Heart right ventricle (tissue), 16 donors: ENCODE measurements at regions not wholly inside any gene's neighbourhood (a gene's known extent, or its start where the extent isn't known, plus 50 kb on each side); places are given as distances from the start of the nearest gene placed in this dataset.
"Not testable (repeated sequence)": the region's sequence is repeated elsewhere in the genome, so short reads cannot be mapped to it uniquely, and the experiment has no call there.

Source experiments
- ATAC-seq, 8 donors: fragments of 200-7000 bp; cut with Tn5 transposase; one replicate each; pipeline ENCODE4 v1.9.1; 2020; ENCODE audit warnings: mild to moderate bottlenecking in 8 of 8, moderate library complexity in 8 of 8, moderate number of reproducible peaks in 1 of 8
- DNase-seq, 2 donors: peaks; one replicate each; pipeline ENCODE4 v3.0.0-alpha.2; 2020
- H3K27ac ChIP-seq, 10 donors: fragments of 200-600 bp; sonication (generic) in 2 of 10; one replicate each; pipeline versions ENCODE4 v1.5.0 to v1.8.0; 2020 to 2022; ENCODE audit warnings: mild to moderate bottlenecking in 3 of 10
- H3K27me3 ChIP-seq, 7 donors: fragments of 200-600 bp; one replicate each; pipeline ENCODE4 v1.8.0; 2021 to 2022; ENCODE audit warnings: mild to moderate bottlenecking in 2 of 7
- H3K36me3 ChIP-seq, 9 donors: fragments of 200-600 bp; sonication (generic) in 1 of 9; one replicate each; pipeline versions ENCODE4 v1.5.0 to v1.8.0; 2020 to 2022; ENCODE audit warnings: mild to moderate bottlenecking in 2 of 9
- H3K4me1 ChIP-seq, 9 donors: fragments of 200-600 bp; sonication (generic) in 1 of 9; one replicate each; pipeline versions ENCODE4 v1.5.0 to v1.8.0; 2020 to 2022; ENCODE audit warnings: mild to moderate bottlenecking in 4 of 9
- H3K4me3 ChIP-seq, 10 donors: fragments of 200-600 bp; sonication (generic) in 2 of 10; one replicate each; pipeline versions ENCODE4 v1.5.0 to v1.8.0; 2020 to 2022; ENCODE audit warnings: mild to moderate bottlenecking in 7 of 10, moderate library complexity in 2 of 10
- H3K9me3 ChIP-seq, 11 donors: fragments of 200-600 bp in 10 of 11; sonication (generic) in 2 of 11; one replicate each; pipeline versions ENCODE4 v1.5.0 to v1.8.0; 2013 to 2022; ENCODE audit warnings: mild to moderate bottlenecking in 2 of 11, control low read depth in 1 of 11, moderate library complexity in 1 of 11
- CTCF ChIP-seq, 9 donors: fragments of 200-600 bp; sonication (generic) in 2 of 9; IDR thresholded peaks; one replicate each; pipeline versions ENCODE4 v1.5.0 to v1.8.0; 2021 to 2022; ENCODE audit warnings: antibody characterized with exemption in 9 of 9, mild to moderate bottlenecking in 5 of 9, moderate library complexity in 1 of 9
- WGBS, 2 donors: extraction: QIAGEN DNeasy Blood & Tissue Kit; methylation state at CpG; one replicate each; pipeline ENCODE4 v1.1.7; 2013; ENCODE audit warnings: inconsistent platforms in 1 of 2; 5-methylcytosine and 5-hydroxymethylcytosine counted together
- intact Hi-C, 10 donors: fragments of 100-400 bp; cut with DNase I; formaldehyde crosslinking; loops; one replicate each; pipeline versions ENCODE4 v1.11.1 to v1.14.2; 2022
- donor health status: Arrhythmogenic right ventricular cardiomyopathy.
- donor health status: ischemic (EF 13 %, LVEDD 7.1; RV severe dilation, severe dysfunction).
- donor health status: healthy with polysubstance abuse.
- donor health status: DM: no; HTN: yes; CAD: no.
- donor health status: DM: no; HTN: no; CAD: no.
- donor health status: ischemic (EF 25% LVEDD 6.9; RV normal size, moderate dysfunction).
- donor health status: ischemic (EF 25% LVEDD 5.7; RV mildly dilated, moderate dysfunction).
- donor health status: healthy.
- donor health status: DM: yes; HTN: yes; CAD: no.
- donor health status: Ischemic cardiomyopathy.
- donor health status: ischemic (EF 35%, LVEDD 5.7; RV mildly dilated, moderate dysfunction).
- donor health status: nonischemic (EF 11% LVEDD 7.7; RV severe dilation, severe dysfunction).
- donor health status: DM: yes; HTN: yes; CAD: no.
- donor health status: PGD.
- donor health status: ischemic (EF 29% LVEDD 5.4; RV normal size, mild dysfunction).
- donor health status: nonischemic (EF 23%, LVEDD 6.1; RV moderate dilation, normal function).

- TF ChIP-seq CTCF (IDR thresholded peaks at IDR 0.05): no peak
- intact Hi-C loops: loop anchor here in 4 of 10 donors (5.0 to 10.0 kb wide), 4 partner anchors 86 to 213 kb away; partner anchors contain the start of gene BAMBI (in 1 of the 4)
- Histone ChIP-seq H3K4me1 (peaks cover 0 to 5% (median 0%) of the 10 kb centered on the region in 9 donors), H3K9me3 (no peaks in the 10 kb centered on the region), H3K4me3 (no peak overlapping the region), H3K36me3 (no peaks in the 10 kb centered on the region), H3K27ac (no peak overlapping the region), H3K27me3 (no peaks in the 10 kb centered on the region)
- peak in 1 of 8 donors; percentile 39 for ATAC-seq
- WGBS, 2 donors: 91 to 94% methylated on average over 5 of the region's 5 CpGs
- DNase-seq: no peak
These were observed 213.0 kb downstream of the BAMBI start for GRCh38 chr10:28890121-28890950.

DNA sequence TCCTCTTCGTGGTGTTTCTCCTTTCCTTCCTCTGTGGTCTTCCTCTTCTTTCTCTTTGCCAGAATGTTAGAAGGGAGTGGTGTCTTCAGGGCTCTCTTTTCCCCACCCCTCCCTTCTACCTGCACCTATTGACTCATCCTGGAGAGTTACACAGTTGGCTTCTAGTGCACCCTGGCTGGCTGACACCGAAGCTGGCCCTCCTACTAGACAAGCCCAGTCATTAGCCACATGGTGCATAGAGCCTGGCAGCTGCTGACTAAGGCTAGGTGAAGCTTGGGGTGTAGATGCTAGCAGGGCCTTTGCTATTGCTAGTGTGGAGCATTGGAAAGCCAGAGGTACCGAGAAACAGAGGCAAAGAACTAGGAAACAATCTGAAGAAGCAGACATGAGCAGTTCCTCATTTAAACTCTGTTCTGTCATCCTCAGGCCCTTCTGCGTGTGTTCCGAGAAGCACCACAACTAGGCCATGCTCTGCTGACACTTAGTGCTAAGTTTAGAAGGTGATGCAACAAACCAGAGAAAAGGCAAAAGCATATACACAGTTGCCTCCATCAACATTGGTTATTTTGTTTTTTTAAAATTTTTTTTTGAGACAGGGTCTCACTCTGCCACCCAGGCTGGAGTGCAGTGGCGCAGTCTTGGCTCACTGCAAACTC, 213.9 kb downstream of the BAMBI start:
- DNase-seq (no peak), ATAC-seq (peak in 5 of 8 donors; percentile 41 to 87 (median 65))
- Histone ChIP-seq H3K4me1 (peaks cover 0 to 5% (median 0%) of the 10 kb centered on the region in 9 donors), H3K9me3 (no peaks in the 10 kb centered on the region), H3K36me3 (no peaks in the 10 kb centered on the region), H3K4me3 (no peak overlapping the region), H3K27me3 (no peaks in the 10 kb centered on the region), H3K27ac (peak overlapping the region in 1 of 10 donors; percentile 6)
- intact Hi-C loops: loop anchor here in 4 of 10 donors (5.0 to 10.0 kb wide), 4 partner anchors 86 to 214 kb away; partner anchors contain the start of gene BAMBI (in 1 of the 4)
- 83% methylated on average over 6 of the region's 6 CpGs for WGBS, 2 donors
- no peak for TF ChIP-seq CTCF (IDR thresholded peaks at IDR 0.05)

- no peak for TF ChIP-seq CTCF (IDR thresholded peaks at IDR 0.05)
- no peak for ATAC-seq
- no peaks in the 10 kb centered on the region for H3K9me3 ChIP-seq
- DNase-seq: no peak
- no peaks in the 10 kb centered on the region for H3K27me3 ChIP-seq
- no peak overlapping the region for H3K4me3 ChIP-seq
- H3K36me3 ChIP-seq: no peaks in the 10 kb centered on the region
- H3K4me1 ChIP-seq: peaks cover 0 to 10% (median 4%) of the 10 kb centered on the region in 9 donors
- 73 to 79% methylated on average over 9 of the region's 9 CpGs for WGBS, 2 donors
- intact Hi-C loops: loop anchor here in 4 of 10 donors (5.0 to 10.0 kb wide), 4 partner anchors 88 to 216 kb away; partner anchors contain the start of gene BAMBI (in 1 of the 4)
- no peak overlapping the region for H3K27ac ChIP-seq
These were observed 215.7 kb downstream of the BAMBI start for GRCh38 chr10:28892818-28893547.

DNA sequence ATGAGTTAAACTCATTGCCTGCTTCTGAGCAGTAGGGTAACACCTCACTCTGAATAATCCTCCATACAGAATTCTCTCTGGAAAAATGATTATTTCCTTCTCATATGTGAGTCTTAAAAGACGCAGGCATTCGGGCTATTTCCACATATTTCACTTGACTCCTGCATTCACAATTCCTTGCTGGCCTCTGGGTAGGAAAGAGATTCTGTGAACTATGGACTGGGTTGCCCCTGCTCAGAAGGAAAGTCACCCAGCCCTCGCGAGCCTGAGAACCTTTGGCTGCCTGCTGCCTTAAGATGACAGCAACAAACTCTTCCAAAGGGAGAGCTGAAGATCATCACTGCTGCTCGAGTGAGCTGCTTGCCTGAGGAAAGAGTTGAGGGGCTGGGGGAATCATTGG, 216.8 kb downstream of the BAMBI start:
- ATAC-seq (no peak), DNase-seq (no peak)
- Histone ChIP-seq H3K27ac (no peak overlapping the region), H3K27me3 (no peaks in the 10 kb centered on the region), H3K4me3 (no peak overlapping the region), H3K9me3 (no peaks in the 10 kb centered on the region), H3K36me3 (no peaks in the 10 kb centered on the region), H3K4me1 (peaks cover 0 to 13% (median 7%) of the 10 kb centered on the region in 9 donors)
- intact Hi-C loops: loop anchor here in 4 of 10 donors (5.0 to 10.0 kb wide), 4 partner anchors 89 to 217 kb away; partner anchors contain the start of gene BAMBI (in 1 of the 4)
- WGBS, 2 donors: 84 to 90% methylated on average over 5 of the region's 5 CpGs
- no peak for TF ChIP-seq CTCF (IDR thresholded peaks at IDR 0.05)

- not testable (repeated sequence) for ATAC-seq, H3K27me3 ChIP-seq, H3K27ac ChIP-seq, DNase-seq, H3K4me3 ChIP-seq, H3K9me3 ChIP-seq, H3K36me3 ChIP-seq
- H3K4me1 ChIP-seq: peaks cover 0 to 13% (median 7%) of the 10 kb centered on the region in 9 donors
- intact Hi-C loops: loop anchor here in 4 of 10 donors (2.0 to 10.0 kb wide), 5 partner anchors 89 to 218 kb away; partner anchors contain the start of gene BAMBI (in 2 of the 4)
- 90 to 91% methylated on average over 15 of the region's 15 CpGs for WGBS, 2 donors
These were observed 218.3 kb downstream of the BAMBI start for GRCh38 chr10:28895671-28896070.

DNA sequence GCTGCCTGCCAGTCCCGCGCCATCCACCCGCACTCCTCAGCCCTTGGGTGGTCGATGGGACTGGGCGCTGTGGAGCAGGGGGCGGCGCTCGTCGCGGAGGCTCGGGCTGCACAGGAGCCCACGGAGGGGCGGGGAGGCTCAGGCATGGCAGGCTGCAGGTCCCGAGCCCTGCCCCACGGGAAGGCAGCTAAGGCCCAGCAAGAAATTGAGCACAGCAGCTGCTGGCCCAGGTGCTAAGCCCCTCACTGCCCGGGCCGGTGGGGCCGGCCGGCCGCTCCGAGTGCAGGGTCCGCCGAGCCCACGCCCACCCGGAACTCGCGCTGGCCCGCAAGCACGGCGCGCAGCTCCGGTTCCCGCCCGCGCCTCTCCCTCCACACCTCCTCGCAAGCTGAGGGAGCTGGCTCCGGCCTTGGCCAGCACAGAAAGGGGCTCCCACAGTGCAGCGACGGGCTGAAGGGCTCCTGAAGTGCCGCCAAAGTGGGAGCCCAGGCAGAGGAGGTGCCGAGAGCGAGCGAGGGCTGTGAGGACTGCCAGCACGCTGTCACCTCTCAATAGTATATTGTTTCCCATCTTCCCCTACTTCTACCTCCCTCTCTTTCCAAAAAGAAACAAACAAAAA, 219.6 kb downstream of the BAMBI start:
- Histone ChIP-seq H3K4me3 (peak overlapping the region in 2 of 10 donors; percentile 12 to 22), H3K27ac (peak overlapping the region; percentile 35 to 79 (median 66)), H3K4me1 (peaks cover 0 to 13% (median 7%) of the 10 kb centered on the region in 9 donors)
- peak in 1 of 2 donors; percentile 27 for DNase-seq
- H3K27me3 ChIP-seq, H3K9me3 ChIP-seq, H3K36me3 ChIP-seq: not testable (repeated sequence)
- intact Hi-C loops: loop anchor here in 4 of 10 donors (2.0 to 10.0 kb wide), 5 partner anchors 88 to 220 kb away; partner anchors contain the start of gene BAMBI (in 2 of the 4)
- 83 to 88% methylated on average over 42 to 44 of the region's 44 CpGs for WGBS, 2 donors
- peak in 3 of 8 donors; percentile 11 to 43 (median 35) for ATAC-seq
